GM12872 (cell line): ENCODE measurements at regions not wholly inside any gene's neighbourhood (a gene's known extent, or its start where the extent isn't known, plus 50 kb on each side); places are given as distances from the start of the nearest gene placed in this dataset.

Experiments
- TF ChIP-seq, protein P1 (sequence below): IDR thresholded peaks from 3 replicates; pipeline ENCODE4 v1.5.1; 2011; ENCODE audit warnings: low read depth, mild to moderate bottlenecking, low read length, moderate library complexity; ENCODE audit not compliant: insufficient read depth

DNA sequence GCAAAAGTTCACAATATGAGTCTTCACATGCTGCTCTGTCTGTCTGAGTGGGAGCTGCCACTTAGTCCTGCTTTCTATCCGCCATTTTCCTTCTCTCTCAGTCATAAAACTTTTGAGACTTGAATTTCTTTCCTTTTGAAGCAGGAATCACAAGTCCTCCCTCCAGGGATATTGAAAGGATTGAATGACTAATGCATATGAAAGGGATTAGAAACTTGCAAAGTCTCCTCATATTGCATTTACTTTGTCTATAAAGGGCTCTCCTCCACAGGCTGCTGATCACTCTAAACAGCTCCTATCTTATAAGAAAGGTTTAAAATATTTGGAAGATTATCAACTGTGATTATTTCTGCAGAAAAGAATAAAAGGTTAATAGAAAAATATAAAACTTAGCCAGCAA, 879.1 kb downstream of the ARAP2 start:
- TF ChIP-seq, protein P1, sequence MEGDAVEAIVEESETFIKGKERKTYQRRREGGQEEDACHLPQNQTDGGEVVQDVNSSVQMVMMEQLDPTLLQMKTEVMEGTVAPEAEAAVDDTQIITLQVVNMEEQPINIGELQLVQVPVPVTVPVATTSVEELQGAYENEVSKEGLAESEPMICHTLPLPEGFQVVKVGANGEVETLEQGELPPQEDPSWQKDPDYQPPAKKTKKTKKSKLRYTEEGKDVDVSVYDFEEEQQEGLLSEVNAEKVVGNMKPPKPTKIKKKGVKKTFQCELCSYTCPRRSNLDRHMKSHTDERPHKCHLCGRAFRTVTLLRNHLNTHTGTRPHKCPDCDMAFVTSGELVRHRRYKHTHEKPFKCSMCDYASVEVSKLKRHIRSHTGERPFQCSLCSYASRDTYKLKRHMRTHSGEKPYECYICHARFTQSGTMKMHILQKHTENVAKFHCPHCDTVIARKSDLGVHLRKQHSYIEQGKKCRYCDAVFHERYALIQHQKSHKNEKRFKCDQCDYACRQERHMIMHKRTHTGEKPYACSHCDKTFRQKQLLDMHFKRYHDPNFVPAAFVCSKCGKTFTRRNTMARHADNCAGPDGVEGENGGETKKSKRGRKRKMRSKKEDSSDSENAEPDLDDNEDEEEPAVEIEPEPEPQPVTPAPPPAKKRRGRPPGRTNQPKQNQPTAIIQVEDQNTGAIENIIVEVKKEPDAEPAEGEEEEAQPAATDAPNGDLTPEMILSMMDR, result no peak

DNA sequence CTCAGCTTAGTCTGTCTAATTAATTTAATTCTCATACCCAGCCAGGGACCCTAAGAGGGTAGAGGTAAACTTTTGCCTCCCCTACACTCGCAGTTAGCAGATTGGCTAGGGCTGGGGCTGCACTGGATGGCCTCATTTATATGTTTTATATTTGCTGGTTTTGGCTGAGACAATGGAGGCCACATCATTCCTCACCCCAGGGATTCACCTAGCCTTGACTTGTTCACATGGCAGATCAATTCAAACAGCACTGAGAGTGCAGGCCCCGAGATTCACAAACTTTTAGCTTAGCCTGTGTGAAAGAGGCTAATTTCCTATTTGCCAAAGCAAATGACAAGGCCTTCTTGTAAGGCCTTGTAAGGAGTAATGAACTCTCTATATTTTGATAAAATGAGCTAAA, 844.4 kb downstream of the ARAP2 start:
- TF ChIP-seq, protein P1, result no peak

DNA sequence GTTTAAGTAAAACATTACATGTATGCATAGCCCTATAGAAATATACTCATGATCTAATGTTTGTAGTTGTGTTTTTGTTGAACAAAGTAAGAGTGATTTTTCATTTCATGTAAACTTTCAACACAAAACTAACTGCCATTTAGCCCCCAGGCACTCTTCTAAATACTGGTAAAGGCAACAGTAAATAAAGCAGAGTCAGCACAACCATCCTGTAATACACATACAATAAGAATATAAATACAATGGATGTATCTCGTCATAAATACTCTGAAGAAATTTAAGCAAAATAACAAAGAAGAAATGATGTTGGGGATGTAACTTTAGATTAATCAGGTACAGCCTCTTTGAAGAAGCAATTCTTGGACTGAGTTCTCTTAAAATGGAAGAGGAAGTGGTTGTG, 821.2 kb downstream of the ARAP2 start:
- TF ChIP-seq, protein P1, result no peak

DNA sequence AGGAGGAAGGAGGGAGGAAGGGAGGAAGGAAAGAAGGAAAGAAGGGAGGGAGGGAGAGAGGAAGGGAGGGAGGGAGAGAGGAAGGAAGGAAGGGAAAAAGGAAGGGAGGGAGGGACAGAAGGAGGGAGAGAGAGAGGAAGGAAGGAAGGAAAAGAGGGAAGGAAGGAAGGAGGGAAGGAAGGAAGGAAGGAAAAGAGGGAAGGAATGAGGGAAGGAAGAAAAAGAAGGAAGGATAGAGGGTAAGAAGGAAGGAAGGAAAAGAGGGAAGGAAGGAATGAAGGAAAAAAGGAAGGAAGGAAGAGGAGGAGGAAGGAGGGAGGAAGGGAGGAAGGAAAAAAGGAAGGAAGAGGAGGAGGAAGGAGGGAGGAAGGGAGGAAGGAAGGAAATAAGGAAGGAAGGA, 796.8 kb downstream of the ARAP2 start:
- TF ChIP-seq, protein P1, result no peak

DNA sequence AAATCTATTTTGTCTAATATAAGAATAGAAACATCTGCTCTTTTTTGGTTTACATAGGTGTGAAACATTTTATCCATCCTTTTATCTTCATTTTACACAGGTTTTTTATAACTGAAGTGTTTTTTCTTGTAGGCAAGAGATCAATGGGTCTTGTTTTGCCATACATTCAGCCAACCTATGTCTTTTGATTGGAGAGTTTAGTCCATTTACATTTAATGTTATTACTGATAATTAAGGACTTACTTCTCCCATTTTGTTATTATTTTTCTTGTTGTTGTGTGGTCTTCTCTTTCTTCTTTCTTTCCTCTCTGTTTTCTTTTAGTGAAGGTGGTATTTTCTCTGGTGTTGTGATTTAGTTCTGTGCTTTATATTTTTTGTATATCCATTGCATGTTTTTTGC, 785.3 kb downstream of the ARAP2 start:
- TF ChIP-seq, protein P1, result no peak

DNA sequence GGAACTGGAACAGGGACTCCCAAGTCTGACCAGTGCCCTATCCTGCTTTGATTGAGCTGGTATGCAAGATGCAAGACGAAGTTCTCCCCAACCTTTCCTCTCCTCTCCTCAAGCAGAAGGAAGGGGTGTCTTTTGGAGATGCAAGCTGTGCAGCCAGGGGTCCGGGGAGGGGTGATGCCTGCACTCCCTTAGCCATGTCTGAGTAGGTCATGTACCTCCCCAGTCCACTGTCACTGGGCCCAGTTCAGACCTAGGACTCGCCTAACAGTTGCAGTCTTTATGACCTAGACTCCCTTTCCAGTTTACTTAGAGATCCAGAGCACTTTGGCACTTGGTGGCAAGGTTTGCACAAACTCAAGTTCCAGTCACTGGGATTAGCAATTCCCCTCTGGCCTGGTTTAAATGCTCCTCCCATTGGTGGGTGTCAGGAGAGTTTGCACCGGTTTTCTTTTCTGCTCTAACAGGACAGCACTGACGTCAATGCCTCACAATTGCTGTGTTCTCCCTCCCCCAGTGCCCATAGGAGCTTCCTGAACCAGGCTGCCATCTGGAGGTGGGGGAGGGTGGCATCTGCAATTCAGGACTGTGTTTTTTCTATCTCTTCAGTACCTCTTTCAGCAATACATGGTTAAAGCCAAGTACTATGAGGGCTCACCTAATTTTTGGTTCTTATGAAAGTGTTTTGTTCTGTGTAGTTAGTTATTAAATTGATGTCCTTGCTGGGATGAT, 782.2 kb downstream of the ARAP2 start:
- TF ChIP-seq, protein P1, result no peak

DNA sequence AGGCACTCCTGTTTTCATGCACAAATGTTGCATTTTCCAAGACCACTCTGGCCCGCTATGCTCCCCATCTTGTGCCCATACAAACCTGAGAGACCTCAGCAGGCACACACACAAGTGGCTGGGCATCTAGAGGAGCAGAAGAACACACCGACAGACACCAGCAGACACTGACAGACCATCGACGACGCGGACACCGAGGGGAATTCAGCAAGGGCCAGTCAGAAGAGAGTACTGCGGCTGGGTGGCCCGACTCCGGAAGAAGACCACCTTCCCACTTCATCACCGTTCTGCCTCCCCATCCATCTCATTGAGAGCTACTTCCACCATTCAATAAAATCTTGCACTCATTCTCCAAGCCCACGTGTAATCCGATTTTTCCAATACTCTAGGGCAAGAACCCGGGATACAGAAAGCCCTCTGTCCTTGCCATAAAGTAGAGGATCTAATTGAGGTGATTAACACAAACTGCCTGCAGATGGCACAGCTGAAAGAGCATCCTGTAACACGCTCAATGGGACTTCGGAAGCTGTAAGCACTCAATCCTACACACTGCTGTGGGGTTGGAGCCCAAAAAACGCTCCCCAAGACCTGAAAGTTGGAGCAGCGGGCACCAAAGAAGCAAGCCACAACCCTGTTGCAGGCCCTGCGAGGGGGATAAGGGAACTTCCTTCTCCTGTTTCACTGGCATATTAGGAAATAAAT, 780.9 kb downstream of the ARAP2 start:
- TF ChIP-seq, protein P1, result no peak
